ENCODE measurements at regions not wholly inside any gene's neighbourhood (a gene's known extent, or its start where the extent isn't known, plus 50 kb on each side); places are given as distances from the start of the nearest gene placed in this dataset.

GRCh38 chr4:104942990-104943743, 203.5 kb upstream of the TET2 start:
- no peak overlapping the region for H3K4me3 ChIP-seq (ENCODE audit: low read length in 2 of 2)
- H3K36me3 ChIP-seq (ENCODE audit: control insufficient read depth in 2 of 2, insufficient read depth in 2 of 2, low read length in 2 of 2): no peaks in the 10 kb centered on the region
- H3K9ac ChIP-seq (ENCODE audit: low read length in 2 of 2): no peak overlapping the region
- H3K27me3 ChIP-seq (ENCODE audit: control insufficient read depth in 1 of 2, insufficient read depth in 2 of 2, low read length in 2 of 2): no peaks in the 10 kb centered on the region
- no peak overlapping the region for H3K27ac ChIP-seq (ENCODE audit: low read length)
- H3K4me1 ChIP-seq (ENCODE audit: control insufficient read depth, insufficient read depth, low read length): no peaks in the 10 kb centered on the region
- no peaks in the 10 kb centered on the region for H3K9me3 ChIP-seq (ENCODE audit: control insufficient read depth in 2 of 2, low read length in 2 of 2)

GRCh38 chr4:104944596-104944995, 202.1 kb upstream of the TET2 start:
- H3K4me3 ChIP-seq (ENCODE audit: low read length in 2 of 2): no peak overlapping the region
- no peaks in the 10 kb centered on the region for H3K36me3 ChIP-seq (ENCODE audit: control insufficient read depth in 2 of 2, insufficient read depth in 2 of 2, low read length in 2 of 2)
- no peak overlapping the region for H3K9ac ChIP-seq (ENCODE audit: low read length in 2 of 2)
- H3K27me3 ChIP-seq (ENCODE audit: control insufficient read depth in 1 of 2, insufficient read depth in 2 of 2, low read length in 2 of 2): no peaks in the 10 kb centered on the region
- no peak overlapping the region for H3K27ac ChIP-seq (ENCODE audit: low read length)
- no peaks in the 10 kb centered on the region for H3K4me1 ChIP-seq (ENCODE audit: control insufficient read depth, insufficient read depth, low read length)
- no peaks in the 10 kb centered on the region for H3K9me3 ChIP-seq (ENCODE audit: control insufficient read depth in 2 of 2, low read length in 2 of 2)

DNA sequence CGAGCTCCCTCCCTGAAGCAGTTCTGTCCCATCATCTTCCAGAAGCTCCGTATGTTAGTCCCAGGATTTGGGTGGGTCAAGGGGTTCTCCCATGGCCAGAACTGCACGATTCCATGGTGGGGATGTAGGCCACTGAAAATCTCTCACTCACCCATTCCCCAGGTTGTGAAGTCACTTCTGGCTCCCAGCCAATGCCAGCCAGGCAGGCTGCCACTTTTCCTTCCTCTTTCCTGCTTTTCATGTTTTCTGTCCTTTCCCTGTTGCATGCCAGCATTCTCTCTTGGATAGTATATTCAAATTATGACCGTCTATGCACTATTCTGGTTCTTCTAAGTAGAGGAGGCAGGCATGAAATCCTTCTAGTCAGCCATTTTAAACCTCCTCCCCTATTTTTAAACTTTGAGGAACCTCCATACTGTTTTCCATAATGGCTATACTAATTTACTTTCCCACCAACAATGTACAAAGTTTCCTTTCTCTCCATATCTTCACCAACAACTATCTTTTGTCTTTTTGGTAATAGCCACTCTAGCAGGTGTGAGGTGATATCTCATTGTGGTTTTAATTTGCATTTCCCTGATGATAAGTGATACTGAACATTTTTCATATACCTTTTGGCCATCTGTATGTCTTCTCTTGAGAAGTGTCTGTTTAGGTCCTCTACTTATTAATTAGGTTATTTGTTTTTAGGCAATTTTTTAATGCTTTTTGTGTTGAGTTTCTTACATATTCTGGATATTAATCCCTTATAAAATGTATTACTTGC, 182.1 kb upstream of the TET2 start:
- H3K4me1 ChIP-seq (ENCODE audit: control insufficient read depth, insufficient read depth, low read length): no peaks in the 10 kb centered on the region
- no peak overlapping the region for H3K27ac ChIP-seq (ENCODE audit: low read length)
- no peak overlapping the region for H3K4me3 ChIP-seq (ENCODE audit: low read length in 2 of 2)
- no peaks in the 10 kb centered on the region for H3K27me3 ChIP-seq (ENCODE audit: control insufficient read depth in 1 of 2, insufficient read depth in 2 of 2, low read length in 2 of 2)
- no peak overlapping the region for H3K9ac ChIP-seq (ENCODE audit: low read length in 2 of 2)
- no peaks in the 10 kb centered on the region for H3K36me3 ChIP-seq (ENCODE audit: control insufficient read depth in 2 of 2, insufficient read depth in 2 of 2, low read length in 2 of 2)
- peaks cover 2 to 3% of the 10 kb centered on the region in 2 donors for H3K9me3 ChIP-seq (ENCODE audit: control insufficient read depth in 2 of 2, low read length in 2 of 2)

- Histone ChIP-seq H3K36me3 (ENCODE audit: control insufficient read depth in 2 of 2, insufficient read depth in 2 of 2, low read length in 2 of 2) (no peaks in the 10 kb centered on the region), H3K4me3 (ENCODE audit: low read length in 2 of 2) (no peak overlapping the region), H3K4me1 (ENCODE audit: control insufficient read depth, insufficient read depth, low read length) (no peaks in the 10 kb centered on the region), H3K27me3 (ENCODE audit: control insufficient read depth in 1 of 2, insufficient read depth in 2 of 2, low read length in 2 of 2) (no peaks in the 10 kb centered on the region), H3K9me3 (ENCODE audit: control insufficient read depth in 2 of 2, low read length in 2 of 2) (peaks cover 0 to 2% of the 10 kb centered on the region in 2 donors), H3K27ac (ENCODE audit: low read length) (no peak overlapping the region), H3K9ac (ENCODE audit: low read length in 2 of 2) (no peak overlapping the region)
Observed at GRCh38 chr4:104966349-104967033, 180.2 kb upstream of the TET2 start.

GRCh38 chr4:104967034-104967401, 179.7 kb upstream of the TET2 start:
- Histone ChIP-seq H3K27me3 (ENCODE audit: control insufficient read depth in 1 of 2, insufficient read depth in 2 of 2, low read length in 2 of 2) (no peaks in the 10 kb centered on the region), H3K36me3 (ENCODE audit: control insufficient read depth in 2 of 2, insufficient read depth in 2 of 2, low read length in 2 of 2) (no peaks in the 10 kb centered on the region), H3K9ac (ENCODE audit: low read length in 2 of 2) (no peak overlapping the region), H3K27ac (ENCODE audit: low read length) (no peak overlapping the region), H3K4me3 (ENCODE audit: low read length in 2 of 2) (no peak overlapping the region), H3K9me3 (ENCODE audit: control insufficient read depth in 2 of 2, low read length in 2 of 2) (peaks cover 0 to 2% of the 10 kb centered on the region in 2 donors), H3K4me1 (ENCODE audit: control insufficient read depth, insufficient read depth, low read length) (no peaks in the 10 kb centered on the region)

- Histone ChIP-seq H3K36me3 (ENCODE audit: control insufficient read depth in 2 of 2, insufficient read depth in 2 of 2, low read length in 2 of 2) (no peaks in the 10 kb centered on the region), H3K27me3 (ENCODE audit: control insufficient read depth in 1 of 2, insufficient read depth in 2 of 2, low read length in 2 of 2) (no peaks in the 10 kb centered on the region), H3K9ac (ENCODE audit: low read length in 2 of 2) (no peak overlapping the region), H3K4me3 (ENCODE audit: low read length in 2 of 2) (no peak overlapping the region), H3K4me1 (ENCODE audit: control insufficient read depth, insufficient read depth, low read length) (no peaks in the 10 kb centered on the region), H3K9me3 (ENCODE audit: control insufficient read depth in 2 of 2, low read length in 2 of 2) (no peaks in the 10 kb centered on the region), H3K27ac (ENCODE audit: low read length) (no peak overlapping the region)
Observed at GRCh38 chr4:104969394-104970082, 177.1 kb upstream of the TET2 start.

- Histone ChIP-seq H3K9me3 (ENCODE audit: control insufficient read depth in 2 of 2, low read length in 2 of 2) (no peaks in the 10 kb centered on the region), H3K9ac (ENCODE audit: low read length in 2 of 2) (no peak overlapping the region), H3K4me1 (ENCODE audit: control insufficient read depth, insufficient read depth, low read length) (no peaks in the 10 kb centered on the region), H3K27ac (ENCODE audit: low read length) (no peak overlapping the region), H3K36me3 (ENCODE audit: control insufficient read depth in 2 of 2, insufficient read depth in 2 of 2, low read length in 2 of 2) (no peaks in the 10 kb centered on the region), H3K4me3 (ENCODE audit: low read length in 2 of 2) (no peak overlapping the region), H3K27me3 (ENCODE audit: control insufficient read depth in 1 of 2, insufficient read depth in 2 of 2, low read length in 2 of 2) (no peaks in the 10 kb centered on the region)
Observed at GRCh38 chr4:104971462-104971861, 175.2 kb upstream of the TET2 start.

- Histone ChIP-seq H3K4me1 (ENCODE audit: control insufficient read depth, insufficient read depth, low read length) (no peaks in the 10 kb centered on the region), H3K27ac (ENCODE audit: low read length) (no peak overlapping the region), H3K9me3 (ENCODE audit: control insufficient read depth in 2 of 2, low read length in 2 of 2) (no peaks in the 10 kb centered on the region), H3K27me3 (ENCODE audit: control insufficient read depth in 1 of 2, insufficient read depth in 2 of 2, low read length in 2 of 2) (no peaks in the 10 kb centered on the region), H3K9ac (ENCODE audit: low read length in 2 of 2) (no peak overlapping the region), H3K4me3 (ENCODE audit: low read length in 2 of 2) (no peak overlapping the region), H3K36me3 (ENCODE audit: control insufficient read depth in 2 of 2, insufficient read depth in 2 of 2, low read length in 2 of 2) (no peaks in the 10 kb centered on the region)
Observed at GRCh38 chr4:104973708-104974107, 173.0 kb upstream of the TET2 start.

GRCh38 chr4:104975617-104976016, 171.1 kb upstream of the TET2 start:
- Histone ChIP-seq H3K27me3 (ENCODE audit: control insufficient read depth in 1 of 2, insufficient read depth in 2 of 2, low read length in 2 of 2) (no peaks in the 10 kb centered on the region), H3K27ac (ENCODE audit: low read length) (no peak overlapping the region), H3K36me3 (ENCODE audit: control insufficient read depth in 2 of 2, insufficient read depth in 2 of 2, low read length in 2 of 2) (no peaks in the 10 kb centered on the region), H3K9me3 (ENCODE audit: control insufficient read depth in 2 of 2, low read length in 2 of 2) (no peaks in the 10 kb centered on the region), H3K4me3 (ENCODE audit: low read length in 2 of 2) (no peak overlapping the region), H3K4me1 (ENCODE audit: control insufficient read depth, insufficient read depth, low read length) (no peaks in the 10 kb centered on the region), H3K9ac (ENCODE audit: low read length in 2 of 2) (no peak overlapping the region)

- Histone ChIP-seq H3K9me3 (ENCODE audit: control insufficient read depth in 2 of 2, low read length in 2 of 2) (no peaks in the 10 kb centered on the region), H3K27me3 (ENCODE audit: control insufficient read depth in 1 of 2, insufficient read depth in 2 of 2, low read length in 2 of 2) (no peaks in the 10 kb centered on the region), H3K36me3 (ENCODE audit: control insufficient read depth in 2 of 2, insufficient read depth in 2 of 2, low read length in 2 of 2) (no peaks in the 10 kb centered on the region), H3K4me3 (ENCODE audit: low read length in 2 of 2) (no peak overlapping the region), H3K4me1 (ENCODE audit: control insufficient read depth, insufficient read depth, low read length) (no peaks in the 10 kb centered on the region), H3K27ac (ENCODE audit: low read length) (no peak overlapping the region), H3K9ac (ENCODE audit: low read length in 2 of 2) (no peak overlapping the region)
Observed at GRCh38 chr4:104976262-104976661, 170.4 kb upstream of the TET2 start.
